ENCODE measurements at regions not wholly inside any gene's neighbourhood (a gene's known extent, or its start where the extent isn't known, plus 50 kb on each side); places are given as distances from the start of the nearest gene placed in this dataset.
"Not testable (repeated sequence)": the region's sequence is repeated elsewhere in the genome, so short reads cannot be mapped to it uniquely, and the experiment has no call there.

GRCh38 chr6:149127212-149127611, 190.3 kb upstream of the TAB2 start:
- DNase-seq (ENCODE audit: low read depth, low spot score), result no peak

GRCh38 chr6:149128489-149129145, 188.9 kb upstream of the TAB2 start:
- no peak for DNase-seq (ENCODE audit: low read depth, low spot score)

GRCh38 chr6:149129371-149130077, 188.0 kb upstream of the TAB2 start:
- DNase-seq (ENCODE audit: low read depth, low spot score), result no peak

- DNase-seq (ENCODE audit: low read depth, low spot score), result no peak
Measured at GRCh38 chr6:149130090-149130489, 187.4 kb upstream of the TAB2 start.

- DNase-seq (ENCODE audit: low read depth, low spot score), result no peak
Measured at GRCh38 chr6:149130508-149130907, 187.0 kb upstream of the TAB2 start.

GRCh38 chr6:149131891-149132290, 185.6 kb upstream of the TAB2 start:
- no peak for DNase-seq (ENCODE audit: low read depth, low spot score)

- DNase-seq (ENCODE audit: low read depth, low spot score), result no peak
Measured at GRCh38 chr6:149132336-149132735, 185.2 kb upstream of the TAB2 start.

GRCh38 chr6:149134511-149134933, 183.0 kb upstream of the TAB2 start:
- no peak for DNase-seq (ENCODE audit: low read depth, low spot score)

GRCh38 chr6:149135809-149136208, 181.7 kb upstream of the TAB2 start:
- no peak for DNase-seq (ENCODE audit: low read depth, low spot score)

GRCh38 chr6:149136273-149136912, 181.1 kb upstream of the TAB2 start:
- DNase-seq (ENCODE audit: low read depth, low spot score), result no peak

GRCh38 chr6:149136913-149137286, 180.6 kb upstream of the TAB2 start:
- DNase-seq (ENCODE audit: low read depth, low spot score), result no peak

- no peak for DNase-seq (ENCODE audit: low read depth, low spot score)
Measured at GRCh38 chr6:149137594-149137993, 179.9 kb upstream of the TAB2 start.

- no peak for DNase-seq (ENCODE audit: low read depth, low spot score)
Measured at GRCh38 chr6:149138089-149138488, 179.4 kb upstream of the TAB2 start.

- no peak for DNase-seq (ENCODE audit: low read depth, low spot score)
Measured at GRCh38 chr6:149138699-149139294, 178.7 kb upstream of the TAB2 start.

GRCh38 chr6:149139782-149140136, 177.8 kb upstream of the TAB2 start:
- no peak for DNase-seq (ENCODE audit: low read depth, low spot score)

- DNase-seq (ENCODE audit: low read depth, low spot score), result no peak
Measured at GRCh38 chr6:149140137-149140909, 177.2 kb upstream of the TAB2 start.

- no peak for DNase-seq (ENCODE audit: low read depth, low spot score)
Measured at GRCh38 chr6:149140910-149141290, 176.6 kb upstream of the TAB2 start.

GRCh38 chr6:149142924-149143429, 174.5 kb upstream of the TAB2 start:
- DNase-seq (ENCODE audit: low read depth, low spot score), result no peak

- DNase-seq (ENCODE audit: low read depth, low spot score), result not testable (repeated sequence)
Measured at GRCh38 chr6:149145800-149146199, 171.7 kb upstream of the TAB2 start.

- no peak for DNase-seq (ENCODE audit: low read depth, low spot score)
Measured at GRCh38 chr6:149147195-149147594, 170.3 kb upstream of the TAB2 start.

GRCh38 chr6:149147938-149148718, 169.4 kb upstream of the TAB2 start:
- no peak for DNase-seq (ENCODE audit: low read depth, low spot score)
